NCI-H2107 treated with DMSO at 0.1 percent for 48 hours (cell line): ENCODE measurements at regions not wholly inside any gene's neighbourhood (a gene's known extent, or its start where the extent isn't known, plus 50 kb on each side); places are given as distances from the start of the nearest gene placed in this dataset.
"Not testable (repeated sequence)": the region's sequence is repeated elsewhere in the genome, so short reads cannot be mapped to it uniquely, and the experiment has no call there.

Experiments used
- DNase-seq: peaks from one replicate; lab custom pipeline; 2025; ENCODE audit not compliant: unreplicated experiment; lab: John Stamatoyannopoulos, UW

- no peak for DNase-seq
These were observed 651.4 kb upstream of the GOT2 start for GRCh38 chr16:59385491-59385890.

- no peak for DNase-seq
These were observed 639.5 kb upstream of the GOT2 start for GRCh38 chr16:59373632-59374031.

- no peak for DNase-seq
These were observed 636.6 kb upstream of the GOT2 start for GRCh38 chr16:59370717-59371116.

GRCh38 chr16:59369523-59369922 is 635.4 kb upstream of the GOT2 start:
- no peak for DNase-seq

GRCh38 chr16:59368586-59368985 is 634.5 kb upstream of the GOT2 start:
- no peak for DNase-seq

- DNase-seq, result no peak
These were observed 622.6 kb upstream of the GOT2 start for GRCh38 chr16:59356709-59357108.

GRCh38 chr16:59356144-59356543 is 622.0 kb upstream of the GOT2 start:
- no peak for DNase-seq

- no peak for DNase-seq
These were observed 621.6 kb upstream of the GOT2 start for GRCh38 chr16:59355704-59356103.

- DNase-seq, result no peak
These were observed 617.3 kb upstream of the GOT2 start for GRCh38 chr16:59351305-59351903.

GRCh38 chr16:59350670-59351069 is 616.6 kb upstream of the GOT2 start:
- no peak for DNase-seq

- DNase-seq, result no peak
These were observed 608.6 kb upstream of the GOT2 start for GRCh38 chr16:59342669-59343068.

GRCh38 chr16:59341368-59341767 is 607.3 kb upstream of the GOT2 start:
- DNase-seq, result no peak

GRCh38 chr16:59339871-59340270 is 605.8 kb upstream of the GOT2 start:
- DNase-seq, result no peak

GRCh38 chr16:59336136-59336695 is 602.1 kb upstream of the GOT2 start:
- DNase-seq, result no peak

- DNase-seq, result not testable (repeated sequence)
These were observed 597.6 kb upstream of the GOT2 start for GRCh38 chr16:59331708-59332107.

GRCh38 chr16:59330019-59330670 is 596.0 kb upstream of the GOT2 start:
- no peak for DNase-seq

GRCh38 chr16:59328961-59329360 is 594.8 kb upstream of the GOT2 start:
- DNase-seq, result no peak

GRCh38 chr16:59327894-59328293 is 593.8 kb upstream of the GOT2 start:
- DNase-seq, result no peak

- DNase-seq, result no peak
These were observed 592.8 kb upstream of the GOT2 start for GRCh38 chr16:59326955-59327354.

- no peak for DNase-seq
These were observed 590.3 kb upstream of the GOT2 start for GRCh38 chr16:59324462-59324861.

GRCh38 chr16:59320657-59321056 is 586.5 kb upstream of the GOT2 start:
- DNase-seq, result no peak

- DNase-seq, result no peak
These were observed 585.8 kb upstream of the GOT2 start for GRCh38 chr16:59319871-59320270.

GRCh38 chr16:59305850-59306249 is 571.7 kb upstream of the GOT2 start:
- no peak for DNase-seq
